ENCODE measurements at regions not wholly inside any gene's neighbourhood (a gene's known extent, or its start where the extent isn't known, plus 50 kb on each side); places are given as distances from the start of the nearest gene placed in this dataset.

DNA sequence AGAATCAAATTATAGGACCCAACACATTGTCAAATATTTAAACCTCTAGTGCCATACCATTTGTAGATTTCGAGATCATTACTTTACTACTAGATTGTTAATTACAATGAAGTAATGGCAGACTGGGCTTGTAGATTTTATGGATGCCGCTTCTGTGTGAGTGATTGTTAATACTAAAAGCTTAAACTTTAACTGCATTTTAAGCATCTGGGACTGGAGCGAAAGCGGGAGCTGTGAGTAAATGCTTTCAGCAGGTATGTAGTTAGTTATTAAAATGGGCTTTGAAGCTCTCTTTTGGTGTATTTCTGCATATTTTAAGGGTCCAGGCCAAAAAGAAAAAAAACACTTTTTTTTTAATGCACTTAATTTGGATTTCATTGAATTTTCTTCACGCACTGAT lies 519.3 kb downstream of the MED13L start:
- no peak for DNase-seq

- no peak for DNase-seq
Observed at GRCh38 chr12:115756804-115757203, 520.7 kb downstream of the MED13L start.

DNA sequence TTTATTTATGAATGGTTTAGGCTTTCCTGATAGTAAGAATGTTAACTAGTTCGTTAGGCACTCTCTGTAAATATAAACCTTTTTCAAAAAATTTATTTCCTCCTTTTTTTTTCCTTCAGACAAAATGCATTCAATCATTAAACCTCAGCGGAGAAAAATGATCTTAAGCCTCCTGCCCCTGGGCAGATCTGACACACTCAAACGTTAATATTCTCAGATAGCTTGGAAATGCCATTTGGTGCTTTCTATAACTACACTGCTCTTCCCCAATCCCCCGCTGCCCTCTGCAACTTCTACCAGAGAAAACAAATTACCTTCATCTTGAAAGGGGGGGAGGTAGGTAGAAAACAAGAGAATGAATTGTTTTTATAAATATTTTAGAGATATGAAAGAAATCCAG lies 521.2 kb downstream of the MED13L start:
- DNase-seq: no peak

DNA sequence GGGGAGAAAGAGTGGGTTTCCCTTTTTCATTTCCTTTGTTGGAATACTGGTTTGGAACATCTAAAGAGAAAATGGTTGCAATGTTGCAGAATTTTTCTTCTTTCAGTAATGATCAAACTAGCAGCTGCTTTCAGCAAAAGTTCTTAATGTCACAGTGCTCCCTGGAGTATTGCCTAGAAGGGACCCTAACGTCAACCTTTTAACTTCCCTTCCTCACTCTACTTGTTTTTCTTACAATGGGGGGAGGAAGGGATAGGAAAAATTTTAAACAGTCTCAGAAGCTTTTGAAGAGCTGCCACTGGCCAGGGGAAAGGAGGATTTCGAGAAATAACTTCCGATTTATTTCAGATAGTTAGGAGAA lies 521.8 kb downstream of the MED13L start:
- DNase-seq: no peak

- no peak for DNase-seq
Observed at GRCh38 chr12:115755061-115755724, 522.3 kb downstream of the MED13L start.

DNA sequence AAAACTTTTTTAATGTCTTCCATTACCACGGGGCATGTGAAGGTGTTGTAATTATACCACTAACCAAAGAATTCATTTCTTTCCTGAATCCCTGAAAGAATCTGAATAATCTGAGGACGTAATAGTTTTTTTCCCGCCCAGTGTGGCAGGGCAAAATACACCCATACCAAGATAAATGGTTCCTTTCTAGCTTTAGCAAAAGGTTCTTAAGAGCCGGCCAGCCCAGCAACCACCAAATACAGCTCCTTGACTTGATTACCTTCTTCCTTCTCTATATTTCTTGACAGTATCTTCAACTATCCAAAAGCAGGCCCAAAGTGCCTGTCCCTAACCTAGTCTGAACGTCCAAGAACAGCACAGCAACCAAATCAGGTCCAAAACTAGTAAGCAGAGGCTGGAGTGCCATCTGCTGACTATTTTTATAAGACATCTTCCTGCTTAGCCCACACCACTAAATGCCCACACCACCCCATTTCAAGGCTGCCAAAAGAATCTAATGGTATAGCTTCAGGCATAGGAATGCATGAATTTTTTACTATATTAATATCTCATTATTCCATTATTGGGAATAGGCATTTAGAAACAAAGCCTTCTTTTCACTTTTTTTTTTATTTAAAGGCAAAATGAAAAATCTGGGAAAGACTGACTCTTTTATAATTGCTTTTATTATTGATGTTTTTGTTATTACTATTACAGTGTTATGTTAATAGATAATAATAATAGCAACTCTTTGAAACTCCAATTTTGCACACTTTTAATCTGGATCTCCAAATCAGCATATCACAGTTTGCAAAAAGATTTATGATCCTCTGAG lies 524.4 kb downstream of the MED13L start:
- DNase-seq: peak; percentile 21

DNA sequence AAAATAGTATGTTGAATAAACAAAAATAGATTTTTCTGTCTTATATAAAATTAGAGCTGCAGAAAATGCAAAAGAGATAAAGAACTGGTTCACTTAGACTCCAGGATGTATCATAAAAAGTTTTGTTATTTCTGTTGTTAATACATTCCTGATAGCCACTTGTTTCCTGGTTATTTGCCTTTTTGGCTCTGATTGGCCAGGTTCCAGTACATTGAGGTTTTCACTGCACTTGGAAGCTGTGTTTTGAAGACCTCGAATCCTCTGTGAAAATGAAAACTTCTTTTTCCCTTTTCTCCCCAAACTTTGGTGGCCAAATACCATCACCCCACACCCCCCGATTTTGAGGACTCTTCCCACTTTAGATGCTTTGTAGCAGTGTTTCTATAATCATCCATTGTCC lies 525.3 kb downstream of the MED13L start:
- DNase-seq: no peak

DNA sequence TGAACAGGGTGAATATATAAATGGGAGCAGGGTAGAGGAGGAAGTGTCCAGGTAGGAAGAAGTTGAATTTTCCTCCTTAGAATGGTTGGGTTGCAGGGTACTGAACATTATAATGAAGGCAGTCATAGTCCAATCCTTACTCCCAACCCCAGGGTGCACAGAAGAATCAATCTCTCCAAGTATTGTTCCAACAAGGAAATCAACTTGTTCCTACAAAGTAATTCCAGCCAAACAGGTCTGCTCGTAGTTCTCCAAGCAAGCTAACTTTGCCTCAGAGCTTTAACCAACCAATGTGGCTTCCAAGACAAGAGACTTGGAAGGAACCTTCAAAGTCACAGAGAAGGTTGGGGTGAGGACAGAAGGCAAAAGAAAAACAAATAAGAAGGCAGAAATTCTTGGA lies 527.2 kb downstream of the MED13L start:
- DNase-seq: no peak

DNA sequence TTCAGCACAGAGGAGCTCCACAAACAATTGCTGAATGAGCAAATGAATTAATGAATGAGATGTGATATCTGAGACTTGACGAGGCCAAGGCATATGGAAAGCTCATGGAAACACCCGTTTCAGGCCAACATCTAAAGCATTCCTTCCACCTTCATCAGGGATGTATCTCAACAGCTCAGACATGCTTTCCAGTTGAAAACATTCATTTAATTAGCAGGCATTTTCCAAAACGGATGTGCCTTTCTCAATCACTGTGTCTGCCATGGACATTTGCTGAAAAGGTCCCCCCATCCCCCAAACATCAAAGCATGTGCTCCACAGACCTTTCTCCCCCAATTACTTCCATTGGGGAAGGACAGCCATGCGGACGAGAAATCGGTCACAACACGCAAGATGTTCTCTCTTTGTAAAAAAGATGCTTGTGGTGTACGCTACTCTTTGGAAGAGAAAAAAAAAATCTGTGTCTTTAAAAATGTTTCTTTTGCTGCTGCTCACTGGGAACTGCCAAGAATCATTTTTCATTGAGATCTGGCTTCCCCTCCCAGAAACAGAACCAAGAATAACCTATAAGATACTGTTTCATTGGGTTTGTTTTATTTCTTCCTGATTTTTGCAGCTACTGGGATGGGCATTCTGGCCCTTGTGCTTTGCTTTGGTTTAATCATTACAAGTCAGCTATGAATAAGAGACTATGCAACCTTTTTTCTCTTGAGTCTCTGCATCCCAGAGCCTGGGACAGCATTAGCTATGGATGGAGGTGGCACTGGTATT lies 528.2 kb downstream of the MED13L start:
- no peak for DNase-seq

GRCh38 chr12:115740586-115741155 lies 536.8 kb downstream of the MED13L start:
- DNase-seq: no peak

DNA sequence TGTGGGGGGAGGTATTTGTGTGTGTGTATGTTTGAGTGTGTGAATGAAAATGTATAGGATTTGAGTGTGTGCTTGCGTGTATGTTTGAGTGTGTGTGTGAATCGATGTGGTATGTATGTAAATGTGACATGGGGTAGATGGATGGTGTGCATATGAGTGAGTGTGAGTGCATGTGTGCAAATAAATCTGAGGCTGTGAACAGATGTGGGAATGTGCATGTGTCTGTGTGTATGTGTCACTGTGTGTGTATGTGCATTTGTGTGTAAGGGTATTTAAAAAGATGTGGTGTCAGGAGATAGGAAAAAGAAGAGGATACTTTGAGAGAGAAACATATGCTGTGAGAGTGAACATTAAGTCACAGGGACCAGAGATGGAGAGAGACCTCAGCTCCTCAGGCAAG lies 539.6 kb downstream of the MED13L start:
- DNase-seq: no peak

GRCh38 chr12:115736360-115736759 lies 541.1 kb downstream of the MED13L start:
- DNase-seq: no peak

DNA sequence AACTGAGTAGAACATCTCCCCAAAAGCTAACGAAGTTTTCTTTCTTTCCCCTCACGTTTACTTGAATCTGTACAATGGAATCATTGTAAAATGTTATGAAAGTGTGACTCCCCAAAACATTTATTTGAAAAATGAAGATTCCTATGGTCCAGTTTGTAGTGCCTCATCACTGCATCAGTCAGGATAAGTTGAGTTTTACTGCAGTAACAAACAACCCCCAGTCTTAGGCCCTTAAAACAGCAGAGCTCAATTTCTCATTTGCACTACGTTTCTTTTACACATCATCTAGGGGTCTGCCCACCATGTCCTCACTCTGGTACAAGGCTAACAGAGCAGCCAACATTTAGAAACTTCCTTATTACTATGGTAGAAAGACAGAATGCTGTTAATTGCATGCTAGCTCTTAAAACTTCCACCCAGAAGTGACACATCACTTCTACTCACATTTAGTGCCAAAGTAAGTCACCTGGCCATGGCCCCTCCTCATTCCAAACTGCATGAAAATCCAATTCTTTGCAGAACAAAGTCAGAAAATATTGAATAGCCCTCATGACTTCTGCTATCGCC lies 546.4 kb downstream of the MED13L start:
- DNase-seq: no peak

DNA sequence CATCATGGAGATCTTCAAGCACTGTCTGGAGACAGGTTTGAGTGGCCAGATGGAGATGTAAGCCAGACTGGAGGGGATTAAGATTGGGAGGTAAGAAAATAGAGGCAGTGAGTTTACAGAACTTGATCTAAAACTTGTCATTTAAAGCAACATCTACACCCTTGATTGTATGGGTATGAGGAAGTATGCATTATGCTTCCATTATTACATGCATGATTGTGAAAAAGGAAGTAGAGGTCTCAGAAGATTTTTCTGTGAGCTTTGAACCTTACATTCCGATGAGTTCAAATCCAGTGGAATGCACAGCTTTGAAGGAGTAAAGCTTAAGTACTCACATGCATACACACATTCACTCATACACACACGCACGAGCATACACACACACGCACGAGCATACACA lies 550.8 kb downstream of the MED13L start:
- no peak for DNase-seq

GRCh38 chr12:115722181-115722580 lies 555.3 kb downstream of the MED13L start:
- DNase-seq: no peak

- DNase-seq: no peak
Observed at GRCh38 chr12:115716551-115716950, 560.9 kb downstream of the MED13L start.

GRCh38 chr12:115712676-115713075 lies 564.8 kb downstream of the MED13L start:
- no peak for DNase-seq

- no peak for DNase-seq
Observed at GRCh38 chr12:115710104-115710564, 567.4 kb downstream of the MED13L start.

- no peak for DNase-seq
Observed at GRCh38 chr12:115709540-115710011, 567.9 kb downstream of the MED13L start.

DNA sequence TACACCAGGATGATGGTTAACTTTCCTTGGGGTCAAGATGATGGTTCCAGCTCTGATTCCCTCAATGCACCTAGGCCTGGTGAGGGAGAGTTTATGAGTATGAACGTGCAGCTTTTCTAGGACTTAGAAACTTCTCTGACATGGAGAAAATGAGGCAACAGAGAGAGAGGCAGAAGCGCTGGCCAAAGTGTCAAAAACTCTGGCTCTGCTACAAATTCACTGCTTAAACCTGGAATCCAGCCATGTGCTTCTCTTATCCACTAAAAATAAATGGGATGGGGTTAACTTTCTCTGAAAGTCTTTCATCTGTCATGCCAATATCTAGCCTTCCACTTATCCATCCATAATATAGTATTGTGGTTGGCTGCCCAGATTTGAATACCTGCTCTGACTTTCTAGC lies 568.7 kb downstream of the MED13L start:
- no peak for DNase-seq

DNA sequence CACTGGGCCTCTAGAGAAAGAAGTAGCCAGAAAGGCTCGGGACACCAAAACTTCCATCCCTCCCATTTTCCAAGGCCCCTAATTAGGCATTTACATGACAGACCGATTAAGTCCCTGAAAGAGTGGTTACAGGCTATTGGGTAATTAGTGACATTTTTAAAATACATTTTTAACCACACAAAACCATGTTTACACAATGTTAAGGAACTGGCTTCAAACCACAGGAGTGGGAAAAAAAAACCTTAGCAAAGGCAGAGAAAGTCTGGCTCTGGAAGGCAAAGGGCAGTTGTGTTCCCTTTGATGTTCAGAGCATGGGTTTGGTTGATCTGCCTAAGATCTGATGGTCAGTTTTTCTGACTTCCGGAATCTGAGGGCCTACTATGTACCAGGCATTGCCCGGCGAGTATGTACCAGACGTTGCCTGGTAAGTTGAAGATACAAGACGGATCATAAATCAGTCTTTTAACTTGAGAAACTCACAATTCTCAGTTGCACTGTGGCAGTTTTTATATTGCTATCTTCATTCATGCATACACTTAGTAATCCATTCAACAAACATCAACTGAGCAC lies 576.5 kb downstream of the MED13L start:
- no peak for DNase-seq

DNA sequence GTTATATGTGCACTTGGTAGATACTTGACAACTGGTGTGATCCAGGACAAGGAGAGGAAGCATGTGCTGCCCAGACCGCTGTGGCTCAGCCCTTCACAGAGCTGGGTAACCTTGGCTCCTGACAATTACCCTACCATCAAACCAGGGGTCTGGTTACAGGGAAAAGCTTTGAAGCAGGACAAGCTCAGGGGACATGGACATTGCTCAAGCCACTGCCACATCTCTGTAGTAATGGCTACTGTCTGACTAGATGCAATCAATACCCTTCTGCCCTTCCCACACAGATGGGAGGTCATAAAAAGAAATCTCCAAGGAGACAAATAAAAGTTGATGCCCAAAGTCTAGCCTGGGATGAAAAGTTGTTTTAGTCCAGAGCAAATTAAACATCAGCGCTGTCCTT lies 577.4 kb downstream of the MED13L start:
- DNase-seq: no peak

- DNase-seq: no peak
Observed at GRCh38 chr12:115698257-115698656, 579.2 kb downstream of the MED13L start.

All from kidney glomerular epithelial cell (primary cell).